Peyer's patch (tissue), 4 donors: ENCODE measurements at regions not wholly inside any gene's neighbourhood (a gene's known extent, or its start where the extent isn't known, plus 50 kb on each side); places are given as distances from the start of the nearest gene placed in this dataset.

ENCODE experiments used
- DNase-seq, 3 donors: peaks; one replicate each; pipeline ENCODE4 v3.0.0-alpha.2; 2017 to 2019
- H3K27ac ChIP-seq, 4 donors: fragments of 200-600 bp; sonication (generic); one replicate each; pipeline ENCODE4 v1.5.1; 2016 to 2019
- H3K27me3 ChIP-seq, 2 donors: fragments of 200-600 bp; sonication (generic); one replicate each; pipeline ENCODE4 v1.5.1; 2019
- H3K36me3 ChIP-seq, 3 donors: fragments of 200-600 bp; sonication (generic); one replicate each; pipeline ENCODE4 v1.5.1; 2016 to 2019
- H3K4me1 ChIP-seq, 4 donors: fragments of 200-600 bp; sonication (generic); one replicate each; pipeline ENCODE4 v1.5.1; 2016 to 2019
- H3K4me3 ChIP-seq, 4 donors: fragments of 200-600 bp; sonication (generic); 1 replicate in 3 of 4; 2 replicates in 1 of 4; pipeline ENCODE4 v1.5.1; 2016 to 2019; ENCODE audit warnings: mild to moderate bottlenecking in 1 of 4
- H3K9me3 ChIP-seq, 4 donors: fragments of 200-600 bp; sonication (generic); one replicate each; pipeline ENCODE4 v1.5.1; 2016 to 2019; ENCODE audit warnings: mild to moderate bottlenecking in 1 of 4
- CTCF ChIP-seq, 6 experiments: fragments of 450-650 bp in 4 of 6; fragments of 200-600 bp in 2 of 6; sonication (generic) in 1 of 6; IDR thresholded peaks; one replicate each; pipeline ENCODE4 v1.5.1; 2017 to 2019; ENCODE audit warnings: antibody characterized with exemption in 6 of 6, mild to moderate bottlenecking in 3 of 6, moderate library complexity in 1 of 6
- POLR2A ChIP-seq, 2 donors: fragments of 450-650 bp; IDR thresholded peaks; one replicate each; pipeline ENCODE4 v1.5.1; 2017; ENCODE audit warnings: antibody characterized with exemption in 2 of 2, mild to moderate bottlenecking in 2 of 2, moderate library complexity in 2 of 2

- peak overlapping the region in 1 of 4 donors; percentile 3 for H3K27ac ChIP-seq
Measured at GRCh38 chr6:167684276-167685104, 142.2 kb upstream of the AFDN start.

GRCh38 chr6:167685654-167686053 is 141.1 kb upstream of the AFDN start:
- Histone ChIP-seq H3K4me3 (no peak overlapping the region), H3K27me3 (no peaks in the 10 kb centered on the region), H3K9me3 (no peaks in the 10 kb centered on the region), H3K4me1 (peaks cover 0 to 22% (median 5%) of the 10 kb centered on the region in 4 donors), H3K36me3 (no peaks in the 10 kb centered on the region), H3K27ac (no peak overlapping the region)
- DNase-seq: peak in 1 of 3 donors; percentile 22
- no peak for TF ChIP-seq POLR2A (IDR thresholded peaks at IDR 0.05)
- TF ChIP-seq CTCF (IDR thresholded peaks at IDR 0.05): no peak

More at GRCh38 chr6:167684276-167685104, 142.2 kb upstream of the AFDN start:
- DNase-seq: peak in 1 of 3 donors; percentile 57
- TF ChIP-seq CTCF (IDR thresholded peaks at IDR 0.05) (peak in 3 of 6 experiments; percentile 26 to 36 (median 31)), POLR2A (IDR thresholded peaks at IDR 0.05) (no peak)
- H3K9me3 ChIP-seq: no peaks in the 10 kb centered on the region
- H3K27me3 ChIP-seq: no peaks in the 10 kb centered on the region
- no peak overlapping the region for H3K4me3 ChIP-seq
- H3K36me3 ChIP-seq: no peaks in the 10 kb centered on the region
- H3K4me1 ChIP-seq: peaks cover 0 to 22% (median 5%) of the 10 kb centered on the region in 4 donors

GRCh38 chr6:167686204-167686893 is 140.4 kb upstream of the AFDN start:
- H3K36me3 ChIP-seq: no peaks in the 10 kb centered on the region
- TF ChIP-seq POLR2A (IDR thresholded peaks at IDR 0.05): no peak
- no peak for TF ChIP-seq CTCF (IDR thresholded peaks at IDR 0.05)
- no peak for DNase-seq
- H3K9me3 ChIP-seq: no peaks in the 10 kb centered on the region
- no peak overlapping the region for H3K27ac ChIP-seq
- H3K4me1 ChIP-seq: peaks cover 0 to 22% (median 5%) of the 10 kb centered on the region in 4 donors
- H3K4me3 ChIP-seq: no peak overlapping the region
- no peaks in the 10 kb centered on the region for H3K27me3 ChIP-seq

GRCh38 chr6:167687116-167687725 is 139.5 kb upstream of the AFDN start:
- DNase-seq: no peak
- Histone ChIP-seq H3K27me3 (no peaks in the 10 kb centered on the region), H3K36me3 (no peaks in the 10 kb centered on the region), H3K4me3 (no peak overlapping the region), H3K4me1 (peaks cover 0 to 21% (median 4%) of the 10 kb centered on the region in 4 donors), H3K9me3 (no peaks in the 10 kb centered on the region), H3K27ac (no peak overlapping the region)
- TF ChIP-seq CTCF (IDR thresholded peaks at IDR 0.05) (no peak), POLR2A (IDR thresholded peaks at IDR 0.05) (no peak)

- Histone ChIP-seq H3K4me1 (peaks cover 0 to 12% (median 2%) of the 10 kb centered on the region in 4 donors), H3K27me3 (no peaks in the 10 kb centered on the region), H3K27ac (no peak overlapping the region), H3K9me3 (no peaks in the 10 kb centered on the region), H3K4me3 (no peak overlapping the region), H3K36me3 (no peaks in the 10 kb centered on the region)
- DNase-seq: no peak
- TF ChIP-seq CTCF (IDR thresholded peaks at IDR 0.05) (no peak), POLR2A (IDR thresholded peaks at IDR 0.05) (no peak)
Measured at GRCh38 chr6:167688123-167688522, 138.6 kb upstream of the AFDN start.
